CD4-positive, alpha-beta T cell treated with Interleukin-21 for 1 hour (primary cell): ENCODE measurements at regions not wholly inside any gene's neighbourhood (a gene's known extent, or its start where the extent isn't known, plus 50 kb on each side); places are given as distances from the start of the nearest gene placed in this dataset.
"Not testable (repeated sequence)": the region's sequence is repeated elsewhere in the genome, so short reads cannot be mapped to it uniquely, and the experiment has no call there.

Source experiments
- DNase-seq: peaks from one replicate; pipeline ENCODE4 v3.0.0-alpha.2; 2020

DNA sequence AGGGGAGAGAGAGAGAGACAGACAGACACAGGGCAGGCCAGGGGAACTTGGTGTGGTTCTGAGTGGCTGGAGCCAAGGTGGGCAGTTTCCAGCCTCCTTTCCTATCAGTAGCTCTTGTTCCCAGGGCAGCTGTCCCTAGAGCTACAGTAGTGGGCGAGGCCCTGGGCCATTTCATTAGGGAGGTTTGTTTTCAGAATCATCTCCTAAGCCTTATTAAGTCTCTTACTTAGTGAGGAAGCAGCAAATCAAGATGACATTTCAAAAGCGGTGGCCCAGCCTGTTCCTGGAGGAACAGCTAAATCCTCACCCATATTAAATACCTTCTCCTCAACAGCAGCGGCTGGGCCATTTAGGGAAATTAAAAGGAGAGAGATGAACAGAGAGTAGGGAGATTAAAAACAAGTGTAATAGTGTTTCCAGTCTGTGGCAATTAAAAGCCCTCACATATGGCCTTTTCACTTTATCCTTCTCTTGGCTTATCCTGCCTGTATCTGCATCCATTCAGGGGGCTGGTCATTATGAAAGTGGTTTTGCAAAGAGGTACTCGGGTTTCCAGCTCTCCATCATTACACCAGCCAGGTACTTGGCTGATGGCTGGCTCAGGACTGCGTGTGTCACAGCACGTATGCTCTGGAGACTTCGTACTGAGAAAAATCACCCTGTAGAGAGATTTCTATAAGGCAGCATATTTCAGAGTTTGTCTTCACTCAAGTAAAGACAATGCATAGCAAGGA lies 91.9 kb upstream of the PRR23C start:
- no peak for DNase-seq

DNA sequence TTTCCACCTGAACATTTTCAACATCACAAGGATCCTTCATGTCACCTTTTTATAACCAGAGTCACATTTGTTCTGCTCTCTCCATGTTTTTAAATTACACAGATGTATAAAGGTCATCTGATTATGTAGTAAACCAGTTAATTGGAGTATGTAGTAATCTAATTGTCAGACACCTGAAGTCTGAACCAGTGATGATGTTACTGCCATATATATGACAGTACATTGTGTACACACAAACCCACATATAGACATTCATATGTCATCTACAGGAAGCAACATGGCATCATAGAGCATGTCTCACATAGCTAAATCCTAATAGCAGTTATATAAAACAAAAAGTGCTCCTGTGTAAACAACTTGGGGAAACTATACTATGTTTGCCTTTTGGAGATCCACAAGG lies 95.9 kb upstream of the PRR23C start:
- DNase-seq: no peak

GRCh38 chr3:139145980-139146379 lies 101.3 kb upstream of the PRR23C start:
- DNase-seq: not testable (repeated sequence)

DNA sequence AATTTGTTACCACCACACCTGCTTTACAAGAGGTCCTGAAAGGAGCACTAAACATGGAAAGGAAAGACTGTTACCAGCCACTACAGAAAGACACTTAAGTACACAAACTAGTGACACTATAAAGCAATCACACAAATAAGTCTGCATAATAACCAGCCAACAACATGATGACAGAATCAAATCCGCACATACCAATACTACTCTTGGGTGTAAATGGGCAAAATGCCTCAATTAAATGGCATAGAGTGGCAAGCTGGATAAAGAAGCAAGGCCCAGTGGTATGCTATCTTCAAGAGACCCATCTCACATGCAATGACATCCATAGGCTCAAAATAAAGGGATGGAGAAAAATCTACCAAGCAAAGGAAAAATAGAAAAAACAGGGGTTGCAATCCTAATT lies 106.8 kb upstream of the PRR23C start:
- DNase-seq: no peak

DNA sequence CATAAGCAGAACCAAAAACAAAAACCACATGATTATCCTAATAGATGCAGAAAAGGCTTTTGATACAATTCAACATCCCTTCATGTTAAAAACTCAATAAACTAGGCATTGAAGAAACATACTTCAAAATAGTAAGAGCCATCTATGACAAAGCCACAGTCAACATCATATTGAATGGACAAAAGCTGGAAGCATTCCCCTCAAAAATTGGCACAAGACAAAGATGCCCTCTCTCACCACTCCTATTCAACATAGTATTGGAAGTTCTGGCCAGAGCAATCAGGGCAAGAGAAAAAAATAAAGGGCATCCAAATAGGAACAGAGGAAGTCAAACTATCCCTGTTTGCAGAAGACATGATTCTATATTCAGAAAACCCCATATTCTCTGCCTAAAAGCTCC lies 108.7 kb upstream of the PRR23C start:
- DNase-seq: not testable (repeated sequence)

- DNase-seq: no peak
These were observed 112.7 kb upstream of the PRR23C start for GRCh38 chr3:139157161-139157932.

- DNase-seq: no peak
These were observed 114.7 kb upstream of the PRR23C start for GRCh38 chr3:139159356-139159755.

GRCh38 chr3:139173372-139174108 lies 128.8 kb upstream of the PRR23C start:
- DNase-seq: no peak

DNA sequence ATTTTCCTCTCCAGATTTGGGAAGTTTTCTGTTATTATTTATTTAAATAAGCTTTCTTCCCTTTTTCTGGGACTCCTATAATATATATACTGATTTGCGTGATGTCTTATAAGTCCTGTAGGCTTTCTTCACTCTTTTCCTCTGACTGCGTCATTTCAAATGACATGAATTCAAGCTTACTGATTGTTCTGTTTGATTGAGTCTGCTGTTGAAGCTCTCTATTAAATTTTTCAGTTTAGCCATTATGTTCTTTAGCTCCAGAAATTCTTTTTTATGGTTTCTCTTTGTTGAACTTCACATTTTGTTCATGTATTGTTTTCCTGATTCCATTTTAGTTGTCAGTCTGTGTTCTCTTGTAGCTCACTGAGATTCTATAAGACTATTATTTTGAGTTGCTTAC lies 135.8 kb upstream of the PRR23C start:
- no peak for DNase-seq

DNA sequence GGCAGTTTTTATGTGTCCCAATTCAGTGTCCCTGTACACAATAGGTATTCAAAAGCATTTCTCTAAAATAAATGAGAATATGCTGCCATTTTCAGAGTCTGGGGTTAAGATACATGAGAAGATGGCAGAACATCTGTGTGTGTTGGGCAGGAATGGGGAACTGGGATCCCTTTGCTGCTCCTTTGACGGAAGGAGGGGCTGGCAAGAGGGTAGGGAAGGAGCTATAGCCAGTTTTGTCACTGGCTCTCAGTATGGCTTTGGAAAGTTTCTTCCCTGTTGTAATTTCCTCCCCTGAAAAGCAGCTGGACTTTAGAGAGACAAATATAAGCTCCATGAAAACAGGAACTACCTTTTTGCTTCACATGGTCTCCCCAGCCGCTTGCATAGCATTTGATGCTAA lies 137.5 kb upstream of the PRR23C start:
- DNase-seq: no peak

DNA sequence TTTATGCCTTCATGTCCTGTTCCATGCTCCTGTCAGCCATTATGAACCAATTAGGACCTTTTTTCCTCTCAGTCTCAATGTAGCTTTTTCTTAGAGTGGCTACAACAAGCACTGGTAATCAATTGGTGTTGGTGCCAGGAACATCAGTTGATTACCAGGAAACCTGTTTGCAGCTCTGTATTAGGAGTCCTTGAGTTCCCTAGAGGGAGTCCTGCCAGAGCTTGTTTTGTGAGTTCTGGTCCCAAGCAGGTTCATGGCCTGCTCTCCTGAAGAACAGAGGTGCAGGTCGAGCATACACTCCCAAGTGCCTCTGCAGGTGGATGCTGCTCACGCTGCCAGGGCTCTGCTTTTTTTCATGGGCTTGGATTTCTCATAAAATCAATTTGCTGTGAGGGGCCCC lies 137.9 kb upstream of the PRR23C start:
- DNase-seq: no peak

GRCh38 chr3:139185527-139185926 lies 140.8 kb upstream of the PRR23C start:
- no peak for DNase-seq

- DNase-seq: no peak
These were observed 142.5 kb upstream of the PRR23C start for GRCh38 chr3:139187154-139187553.

DNA sequence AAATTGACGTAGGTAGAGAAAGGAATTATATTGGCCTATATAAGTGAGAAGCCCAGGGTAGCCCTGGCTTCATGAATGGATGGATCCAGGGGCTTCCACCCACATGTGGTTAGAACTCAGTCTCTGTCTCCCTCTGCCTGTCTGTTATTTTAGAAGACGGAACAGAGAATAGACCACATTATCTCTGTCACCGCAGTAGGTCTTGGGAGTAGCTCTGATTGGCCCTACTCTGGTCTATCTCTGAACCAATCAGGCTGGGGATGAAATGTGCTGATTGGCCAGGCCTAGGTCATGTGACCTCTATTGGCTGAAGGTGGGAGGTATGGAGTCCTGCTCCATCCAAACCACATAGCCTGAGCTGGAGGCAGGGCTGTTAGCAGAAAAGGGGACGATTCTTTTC lies 143.0 kb upstream of the PRR23C start:
- DNase-seq: no peak

- no peak for DNase-seq
These were observed 145.3 kb upstream of the PRR23C start for GRCh38 chr3:139189943-139190342.

DNA sequence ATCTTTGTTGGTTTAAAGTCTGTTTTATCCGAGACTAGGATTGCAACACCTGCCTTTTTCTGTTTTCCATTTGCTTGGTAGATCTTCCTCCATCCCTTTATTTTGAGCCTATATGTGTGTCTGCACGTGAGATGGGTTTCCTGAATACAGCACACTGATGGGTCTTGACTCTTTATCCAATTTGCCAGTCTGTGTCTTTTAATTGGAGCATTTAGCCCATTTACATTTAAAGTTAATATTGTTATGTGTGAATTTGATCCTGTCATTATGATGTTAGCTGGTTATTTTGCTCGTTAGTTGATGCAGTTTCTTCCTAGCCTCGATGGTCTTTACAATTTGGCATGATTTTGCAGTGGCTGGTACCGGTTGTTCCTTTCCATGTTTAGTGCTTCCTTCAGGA lies 149.4 kb upstream of the MRPS22 start:
- not testable (repeated sequence) for DNase-seq

DNA sequence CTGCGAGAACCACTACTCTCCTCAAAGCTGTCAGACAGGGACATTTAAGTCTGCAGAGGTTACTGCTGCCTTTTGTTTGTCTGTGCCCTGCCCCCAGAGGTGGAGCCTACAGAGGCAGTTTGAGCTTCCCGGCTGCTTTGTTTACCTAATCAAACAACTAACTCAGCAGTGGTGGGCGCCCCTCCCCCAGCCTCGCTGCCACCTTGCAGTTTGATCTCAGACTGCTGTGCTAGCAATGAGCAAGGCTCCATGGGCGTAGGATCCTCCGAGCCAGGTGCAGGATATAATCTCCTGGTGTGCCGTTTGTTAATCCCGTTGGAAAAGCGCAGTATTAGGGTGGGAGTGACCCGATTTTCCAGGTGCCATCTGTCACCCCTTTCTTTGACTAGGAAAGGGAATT lies 147.7 kb upstream of the MRPS22 start:
- not testable (repeated sequence) for DNase-seq

- no peak for DNase-seq
These were observed 146.6 kb upstream of the MRPS22 start for GRCh38 chr3:139197251-139197650.

- no peak for DNase-seq
These were observed 145.6 kb upstream of the MRPS22 start for GRCh38 chr3:139198186-139198585.

GRCh38 chr3:139198929-139199328 lies 144.9 kb upstream of the MRPS22 start:
- no peak for DNase-seq

DNA sequence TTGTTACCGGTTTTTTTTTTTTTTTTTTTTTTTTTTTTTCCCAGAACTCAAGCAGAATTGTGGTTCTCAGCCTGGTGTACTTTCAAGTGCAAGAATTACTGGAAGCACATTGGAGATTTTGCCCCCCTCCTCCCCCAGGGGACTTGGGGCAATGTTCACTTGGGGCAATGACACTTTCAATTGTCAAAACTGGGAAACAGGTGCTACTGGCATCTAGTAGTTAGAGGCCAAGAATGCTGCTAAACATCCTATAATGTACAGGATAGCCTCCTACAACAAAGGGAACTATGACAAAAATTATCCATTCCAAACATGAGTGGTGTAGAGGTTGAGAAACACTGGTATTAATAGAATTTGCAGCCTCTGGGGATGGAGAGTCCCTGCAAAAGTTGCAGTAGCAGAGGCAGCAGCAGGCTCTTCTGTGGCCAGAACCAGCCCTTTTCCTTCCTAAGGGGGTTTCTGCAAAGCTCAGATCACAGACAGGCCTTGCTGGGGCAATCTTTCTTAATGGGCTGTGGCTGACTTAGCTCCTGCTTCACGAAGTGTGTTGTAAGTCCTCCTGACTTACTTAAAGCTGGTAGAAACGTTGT lies 144.3 kb upstream of the MRPS22 start:
- DNase-seq: no peak

GRCh38 chr3:139201446-139202225 lies 142.2 kb upstream of the MRPS22 start:
- no peak for DNase-seq
